OCI-LY7 (cell line): ENCODE measurements at regions not wholly inside any gene's neighbourhood (a gene's known extent, or its start where the extent isn't known, plus 50 kb on each side); places are given as distances from the start of the nearest gene placed in this dataset.

Experiments used
- EZH2phosphoT487 ChIP-seq: fragments of 200-600 bp; sonication (generic); IDR thresholded peaks from 2 replicates; pipeline ENCODE4 v1.6.1; 2018; ENCODE audit warnings: low read depth, borderline replicate concordance, mild to moderate bottlenecking, mixed run types, antibody characterized with exemption, low read length, moderate library complexity, mixed read lengths
- TF ChIP-seq, protein P1 (sequence below): fragments of 200-600 bp; sonication (generic); conservative IDR thresholded peaks from 2 replicates; pipeline ENCODE4 v1.5.1; 2014; ENCODE audit warnings: mild to moderate bottlenecking, antibody characterized with exemption, low read length, moderate library complexity, mixed read lengths

- TF ChIP-seq, protein P1, sequence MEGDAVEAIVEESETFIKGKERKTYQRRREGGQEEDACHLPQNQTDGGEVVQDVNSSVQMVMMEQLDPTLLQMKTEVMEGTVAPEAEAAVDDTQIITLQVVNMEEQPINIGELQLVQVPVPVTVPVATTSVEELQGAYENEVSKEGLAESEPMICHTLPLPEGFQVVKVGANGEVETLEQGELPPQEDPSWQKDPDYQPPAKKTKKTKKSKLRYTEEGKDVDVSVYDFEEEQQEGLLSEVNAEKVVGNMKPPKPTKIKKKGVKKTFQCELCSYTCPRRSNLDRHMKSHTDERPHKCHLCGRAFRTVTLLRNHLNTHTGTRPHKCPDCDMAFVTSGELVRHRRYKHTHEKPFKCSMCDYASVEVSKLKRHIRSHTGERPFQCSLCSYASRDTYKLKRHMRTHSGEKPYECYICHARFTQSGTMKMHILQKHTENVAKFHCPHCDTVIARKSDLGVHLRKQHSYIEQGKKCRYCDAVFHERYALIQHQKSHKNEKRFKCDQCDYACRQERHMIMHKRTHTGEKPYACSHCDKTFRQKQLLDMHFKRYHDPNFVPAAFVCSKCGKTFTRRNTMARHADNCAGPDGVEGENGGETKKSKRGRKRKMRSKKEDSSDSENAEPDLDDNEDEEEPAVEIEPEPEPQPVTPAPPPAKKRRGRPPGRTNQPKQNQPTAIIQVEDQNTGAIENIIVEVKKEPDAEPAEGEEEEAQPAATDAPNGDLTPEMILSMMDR = no peak
- TF ChIP-seq EZH2phosphoT487 = no peak
Observed at GRCh38 chr3:55158345-55158744, 230.5 kb upstream of the LRTM1 start.
